ENCODE measurements at regions not wholly inside any gene's neighbourhood (a gene's known extent, or its start where the extent isn't known, plus 50 kb on each side); places are given as distances from the start of the nearest gene placed in this dataset.
"Not testable (repeated sequence)": the region's sequence is repeated elsewhere in the genome, so short reads cannot be mapped to it uniquely, and the experiment has no call there.

- DNase-seq (ENCODE audit: low read depth), result no peak
These were observed 349.3 kb upstream of the SLC39A10 start for GRCh38 chr2:195307751-195308150.

- no peak for DNase-seq (ENCODE audit: low read depth)
These were observed 352.7 kb upstream of the SLC39A10 start for GRCh38 chr2:195304310-195304709.

DNA sequence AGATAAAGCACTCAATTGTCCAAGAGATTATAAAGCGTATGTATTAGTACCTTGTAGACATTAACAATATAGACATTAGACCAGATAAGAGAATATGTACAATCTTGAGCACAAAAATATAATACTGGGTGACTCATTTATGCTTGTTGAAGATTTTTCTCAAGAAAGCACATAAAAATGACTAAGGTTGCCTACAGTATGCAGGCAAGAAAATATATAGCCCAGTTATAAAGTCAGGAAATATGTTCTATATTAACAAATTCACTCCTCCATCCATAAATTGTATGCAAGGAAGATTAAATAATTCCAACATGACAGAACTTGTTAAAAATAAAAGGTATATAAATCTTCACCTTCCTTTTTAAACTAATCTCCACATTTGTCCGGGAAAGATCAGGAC, 356.4 kb upstream of the SLC39A10 start:
- no peak for DNase-seq (ENCODE audit: low read depth)

- no peak for DNase-seq (ENCODE audit: low read depth)
These were observed 357.4 kb upstream of the SLC39A10 start for GRCh38 chr2:195299600-195299999.

DNA sequence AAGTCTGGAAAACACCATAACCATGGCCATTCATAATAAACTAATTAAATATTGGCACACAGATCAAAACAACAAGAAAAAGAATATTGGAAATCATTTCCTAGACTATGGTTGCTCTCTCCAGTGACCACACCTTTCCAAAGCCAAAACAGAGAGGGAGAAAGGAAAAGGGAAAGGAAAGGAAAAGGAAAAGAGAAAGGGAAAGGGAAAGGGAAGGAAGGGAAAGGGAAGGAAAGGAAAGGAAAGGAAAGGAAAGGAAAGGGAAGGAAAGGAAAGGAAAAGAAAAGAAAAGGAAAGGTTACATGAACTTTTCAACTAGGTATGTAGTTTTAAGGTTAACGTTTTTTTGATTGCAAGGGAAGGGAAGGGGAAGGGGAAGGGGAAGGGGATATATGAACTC, 360.5 kb upstream of the SLC39A10 start:
- no peak for DNase-seq (ENCODE audit: low read depth)

- no peak for DNase-seq (ENCODE audit: low read depth)
These were observed 367.9 kb upstream of the SLC39A10 start for GRCh38 chr2:195289081-195289480.

GRCh38 chr2:195279840-195280427, 377.1 kb upstream of the SLC39A10 start:
- DNase-seq (ENCODE audit: low read depth), result no peak

DNA sequence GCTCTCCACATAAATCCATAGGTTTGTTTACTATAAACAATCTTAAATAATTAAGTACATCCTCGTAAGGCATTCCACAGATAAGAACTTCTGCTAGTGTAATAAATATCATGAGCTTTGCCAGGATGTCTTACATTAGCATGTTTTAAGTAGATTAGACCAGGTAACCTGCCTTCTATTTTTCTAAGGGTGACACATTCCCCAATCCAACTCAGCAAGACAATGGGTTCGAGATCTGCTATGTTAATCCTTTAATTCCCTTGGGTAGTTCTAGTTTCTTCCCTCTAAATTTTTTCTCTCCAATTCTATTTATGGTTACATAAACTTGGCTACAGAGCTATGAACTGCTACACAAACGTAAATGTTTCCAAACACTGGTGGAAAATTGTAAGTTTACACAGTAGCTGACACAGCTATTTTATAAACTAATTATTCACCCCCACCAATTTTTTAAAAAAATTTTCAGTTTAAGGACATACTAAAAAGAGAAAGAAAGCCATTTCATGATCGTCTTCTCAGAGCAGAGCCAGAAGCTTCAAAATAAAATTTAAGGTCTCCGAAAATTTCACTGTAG, 386.5 kb upstream of the SLC39A10 start:
- DNase-seq (ENCODE audit: low read depth), result no peak

DNA sequence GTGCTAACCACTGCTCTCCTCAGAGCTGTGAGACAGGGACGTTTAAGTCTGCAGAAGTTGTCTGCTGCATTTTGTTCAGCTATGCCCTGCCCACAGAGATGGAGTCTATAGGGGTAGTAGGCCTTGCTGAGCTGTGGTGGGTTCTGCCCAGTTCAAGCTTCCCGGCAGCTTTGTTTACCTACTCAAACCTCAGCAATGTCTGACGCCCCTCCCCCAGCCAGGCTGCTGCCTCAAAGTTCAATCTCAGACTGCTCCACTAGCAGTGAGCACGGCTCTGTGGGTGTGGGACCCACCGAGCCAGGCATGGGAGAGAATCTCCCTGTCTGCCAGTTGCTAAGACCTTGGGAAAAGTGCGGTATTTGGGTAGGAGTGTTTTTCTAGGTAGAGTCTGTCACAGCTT, 387.8 kb upstream of the SLC39A10 start:
- DNase-seq (ENCODE audit: low read depth), result no peak

DNA sequence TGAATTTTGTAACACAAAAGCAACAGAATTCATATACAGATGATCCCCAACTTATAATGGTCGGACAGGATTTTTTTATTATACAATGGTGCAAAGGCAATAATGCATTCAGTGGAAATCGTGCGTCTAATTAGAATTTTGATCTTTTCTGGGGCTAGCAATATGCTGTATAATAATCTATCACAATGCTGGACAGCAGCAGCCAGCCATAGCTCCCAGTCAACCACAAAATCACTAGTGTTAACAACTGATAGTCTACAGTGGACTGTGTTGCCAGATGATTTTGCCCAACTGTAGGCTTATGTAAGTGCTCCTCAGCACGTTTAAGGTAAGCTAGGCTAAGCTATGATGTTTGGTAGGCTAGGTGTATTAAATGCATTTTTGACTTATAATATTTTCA, 399.0 kb upstream of the SLC39A10 start:
- no peak for DNase-seq (ENCODE audit: low read depth)

DNA sequence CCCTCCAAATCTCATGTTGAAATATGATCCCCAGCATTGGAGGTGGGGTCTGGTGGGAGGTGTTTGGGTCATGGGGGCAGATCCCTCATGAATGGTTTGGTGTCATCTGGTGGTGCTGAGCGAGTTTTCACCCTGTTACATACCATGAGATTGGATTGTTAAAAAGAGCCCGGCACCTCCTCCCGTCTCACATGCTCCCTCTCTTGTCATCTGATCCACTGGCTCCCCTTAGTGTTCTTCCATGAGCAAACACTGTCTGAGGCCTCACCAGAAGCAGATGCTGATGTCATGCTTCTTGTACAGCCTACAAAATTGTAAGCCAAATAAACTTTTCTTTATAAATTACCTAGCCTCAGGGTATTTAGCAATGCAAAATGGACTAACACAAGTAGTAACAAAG, 405.0 kb upstream of the SLC39A10 start:
- DNase-seq (ENCODE audit: low read depth), result no peak

- no peak for DNase-seq (ENCODE audit: low read depth)
These were observed 405.8 kb upstream of the SLC39A10 start for GRCh38 chr2:195251214-195251613.

DNA sequence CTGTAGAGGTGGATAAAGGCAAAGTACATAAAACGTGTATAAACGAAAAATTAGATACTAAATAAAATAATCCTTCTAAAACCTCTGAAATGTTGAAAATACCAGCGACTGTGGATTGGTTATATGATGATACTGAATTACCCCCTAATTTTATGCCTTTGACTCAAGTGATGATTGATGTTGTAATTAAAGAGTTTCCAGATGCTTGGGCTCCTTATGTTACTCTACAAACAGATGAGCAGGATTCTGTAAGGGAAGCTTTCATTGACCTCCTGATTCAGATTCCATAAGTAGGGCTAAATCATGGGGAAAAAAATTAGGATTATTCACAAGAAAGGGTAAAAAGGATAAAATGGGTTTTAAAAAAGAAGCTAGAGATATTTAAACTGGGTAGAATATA, 418.2 kb upstream of the SLC39A10 start:
- DNase-seq (ENCODE audit: low read depth), result no peak

DNA sequence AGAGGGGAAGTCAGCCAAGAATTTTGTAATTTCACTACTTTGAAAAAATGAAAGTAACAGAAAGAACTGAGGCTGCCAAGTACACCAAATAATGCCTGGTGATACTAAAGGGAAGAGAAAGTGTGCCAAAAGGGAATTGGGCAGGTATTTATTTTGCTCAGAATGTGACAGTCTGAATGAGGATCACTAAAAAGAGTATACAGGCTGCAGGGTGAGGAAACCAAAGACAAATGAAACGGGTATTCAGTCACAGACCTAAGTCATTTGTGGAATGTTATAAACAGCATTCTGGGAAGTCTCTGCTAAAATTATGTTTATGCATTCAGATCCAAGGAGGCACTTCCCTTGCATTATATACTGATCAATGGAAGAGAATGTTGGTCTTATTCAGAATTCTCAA, 418.6 kb upstream of the SLC39A10 start:
- no peak for DNase-seq (ENCODE audit: low read depth)

GRCh38 chr2:195228547-195228946, 428.5 kb upstream of the SLC39A10 start:
- DNase-seq (ENCODE audit: low read depth), result not testable (repeated sequence)

- DNase-seq (ENCODE audit: low read depth), result no peak
These were observed 443.0 kb upstream of the SLC39A10 start for GRCh38 chr2:195214072-195214471.

DNA sequence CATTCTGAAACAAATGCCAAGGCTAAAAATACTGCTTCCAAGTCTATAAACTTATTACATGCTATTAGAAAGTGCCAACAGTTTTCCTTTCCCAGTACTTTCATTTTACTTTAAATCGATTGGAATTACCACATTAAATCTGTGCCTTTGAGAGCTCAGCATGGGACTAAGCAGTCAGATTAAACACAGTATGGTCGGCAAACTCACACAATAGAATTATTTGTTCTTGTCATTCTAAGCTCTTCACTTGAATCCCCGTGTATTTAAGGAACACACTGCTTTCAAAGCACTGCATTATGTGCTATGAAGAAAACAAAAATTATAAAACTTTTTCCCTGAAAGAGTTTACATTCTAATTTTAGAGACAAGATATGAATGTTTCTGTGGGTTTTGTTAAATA, 444.4 kb upstream of the SLC39A10 start:
- DNase-seq (ENCODE audit: low read depth), result no peak

GRCh38 chr2:195202163-195202845, 454.7 kb upstream of the SLC39A10 start:
- no peak for DNase-seq (ENCODE audit: low read depth)

GRCh38 chr2:195199864-195200263, 457.2 kb upstream of the SLC39A10 start:
- DNase-seq (ENCODE audit: low read depth), result no peak

DNA sequence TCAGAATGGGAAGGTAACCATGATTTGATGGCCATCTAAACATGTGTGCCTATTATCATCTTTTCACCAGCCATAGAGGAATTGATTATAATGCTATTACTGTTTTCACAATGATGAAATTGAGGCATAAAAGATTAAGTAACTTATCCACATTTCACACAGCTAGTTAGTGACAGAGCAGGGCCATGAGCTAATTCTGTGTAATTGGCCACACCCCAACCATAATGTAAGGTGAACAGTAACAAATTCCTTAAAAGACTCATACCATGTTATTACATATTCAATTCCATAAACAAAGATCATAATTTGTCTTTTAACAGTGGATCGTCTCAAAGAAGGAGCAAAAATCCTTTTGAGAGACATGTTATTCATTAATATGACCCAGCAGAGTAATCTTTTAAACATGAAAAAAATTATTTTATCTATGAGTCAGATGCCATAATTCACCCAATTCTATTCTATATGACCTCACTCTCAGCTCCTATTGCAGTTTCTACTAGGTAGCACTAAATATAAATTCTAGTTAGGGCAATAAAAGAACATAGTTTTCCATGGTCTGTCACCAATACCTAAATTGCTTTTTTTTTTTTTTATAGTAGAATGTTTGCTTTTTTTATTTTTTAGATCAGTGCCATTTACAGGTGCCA, 475.8 kb upstream of the SLC39A10 start:
- DNase-seq (ENCODE audit: low read depth), result no peak

DNA sequence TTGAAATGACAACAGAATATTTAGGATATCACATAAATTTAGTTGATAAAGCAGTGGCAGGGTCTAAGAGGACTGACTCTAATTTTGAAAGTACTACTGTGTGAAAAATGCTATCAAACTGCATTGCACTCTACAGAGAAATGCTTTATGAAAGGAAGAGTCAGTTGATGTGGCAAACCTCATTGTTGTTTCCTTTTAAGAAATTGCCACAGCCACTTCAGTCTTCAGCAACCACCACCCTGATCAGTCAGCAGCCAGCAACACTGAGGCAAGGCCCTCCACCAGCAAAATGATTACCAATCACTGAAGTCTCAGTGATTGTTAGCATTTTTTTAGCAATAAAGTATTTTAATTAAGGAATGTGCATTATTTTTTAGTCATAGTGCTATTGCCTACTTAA, 488.7 kb upstream of the SLC39A10 start:
- DNase-seq (ENCODE audit: low read depth), result no peak

DNA sequence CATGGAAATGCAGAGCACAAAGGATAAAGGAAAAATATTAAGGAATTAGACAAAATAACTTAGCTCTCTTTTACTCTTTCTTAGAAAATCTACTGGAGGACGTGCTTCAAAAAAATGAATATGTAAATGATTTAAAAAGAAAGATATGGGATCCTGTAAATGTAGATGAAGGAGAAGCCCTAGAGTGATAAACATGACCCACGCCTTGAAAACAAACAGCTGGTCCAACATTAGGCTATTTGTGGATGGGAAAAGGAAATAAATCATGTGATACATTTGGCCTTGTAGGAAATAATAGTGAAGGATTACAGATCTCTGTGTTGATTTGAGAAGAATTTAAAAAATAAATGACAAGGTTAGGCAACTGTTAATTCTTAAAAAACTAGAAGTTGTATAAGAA, 492.1 kb upstream of the SLC39A10 start:
- DNase-seq (ENCODE audit: low read depth), result no peak

DNA sequence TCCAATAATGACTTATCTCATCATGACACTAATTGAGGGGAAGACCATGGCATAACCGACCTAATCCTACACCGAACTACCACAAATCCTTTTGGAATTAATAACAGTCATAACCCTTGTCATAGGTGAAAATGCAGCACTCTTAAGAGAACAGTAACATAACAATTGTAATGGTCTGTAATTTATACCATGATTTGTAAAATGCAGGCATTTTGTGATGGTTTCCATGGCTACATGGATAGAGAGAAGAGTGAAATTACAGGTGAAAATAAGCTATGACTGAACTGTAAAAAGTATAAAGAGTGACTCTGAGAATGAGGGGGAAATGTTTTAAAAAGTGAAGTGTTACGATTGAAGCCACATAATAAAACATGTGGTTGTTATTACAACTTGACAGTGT, 494.1 kb upstream of the SLC39A10 start:
- no peak for DNase-seq (ENCODE audit: low read depth)

All from fibroblast of the conjunctiva (primary cell).